Thymus (tissue), 11 donors: ENCODE measurements at regions not wholly inside any gene's neighbourhood (a gene's known extent, or its start where the extent isn't known, plus 50 kb on each side); places are given as distances from the start of the nearest gene placed in this dataset.

Experiments
- DNase-seq, 9 donors: peaks; one replicate each; pipeline ENCODE4 v3.0.0-alpha.2; 2013; ENCODE audit warnings: low spot score in 9 of 9, low read depth in 6 of 9, missing footprints in 1 of 9
- H3K27ac ChIP-seq, 2 donors: one replicate each; pipeline ENCODE4 v1.5.1; 2013; ENCODE audit warnings: control low read depth in 1 of 2, low read depth in 1 of 2, low read length in 1 of 2, mild to moderate bottlenecking in 1 of 2, moderate library complexity in 1 of 2
- H3K27me3 ChIP-seq, 2 donors: one replicate each; pipeline ENCODE4 v1.5.1; 2013; ENCODE audit warnings: low read length in 1 of 2; ENCODE audit not compliant: control insufficient read depth in 2 of 2, insufficient read depth in 1 of 2
- H3K36me3 ChIP-seq, 2 donors: one replicate each; pipeline ENCODE4 v1.5.1; 2013; ENCODE audit warnings: low read length in 1 of 2, mild to moderate bottlenecking in 1 of 2, moderate library complexity in 1 of 2; ENCODE audit not compliant: control insufficient read depth in 2 of 2, insufficient read depth in 2 of 2
- H3K4me1 ChIP-seq, 2 donors: one replicate each; pipeline ENCODE4 v1.5.1; 2013; ENCODE audit warnings: low read length in 2 of 2; ENCODE audit not compliant: control insufficient read depth in 2 of 2, insufficient read depth in 2 of 2
- H3K4me3 ChIP-seq, 2 donors: one replicate each; pipeline ENCODE4 v1.5.1; 2013; ENCODE audit warnings: low read length in 2 of 2, control low read depth in 1 of 2, mild to moderate bottlenecking in 1 of 2
- H3K9me3 ChIP-seq, 2 donors: one replicate each; pipeline ENCODE4 v1.5.1; 2013; ENCODE audit warnings: low read length in 1 of 2, mild to moderate bottlenecking in 1 of 2; ENCODE audit not compliant: control insufficient read depth in 2 of 2, insufficient read depth in 1 of 2
- WGBS: extraction: QIAGEN DNeasy Blood & Tissue Kit; methylation state at CpG from one replicate; pipeline ENCODE4 v1.1.7; 2013; 5-methylcytosine and 5-hydroxymethylcytosine counted together
- donor health status: healthy.

- H3K27ac ChIP-seq: no peak overlapping the region
Observed at GRCh38 chr21:35428001-35428320, 378.9 kb upstream of the RUNX1 start.

GRCh38 chr21:35427320-35428000, 378.4 kb upstream of the RUNX1 start:
- no peak for DNase-seq
- H3K27ac ChIP-seq: no peak overlapping the region
- 96% methylated on average over 9 of the region's 9 CpGs for WGBS

More at GRCh38 chr21:35428001-35428320, 378.9 kb upstream of the RUNX1 start:
- Histone ChIP-seq H3K27me3 (no peaks in the 10 kb centered on the region), H3K36me3 (no peaks in the 10 kb centered on the region), H3K4me3 (no peak overlapping the region), H3K9me3 (peaks cover 1 to 4% of the 10 kb centered on the region in 2 donors), H3K4me1 (peaks cover 6 to 14% of the 10 kb centered on the region in 2 donors)
- DNase-seq: no peak

GRCh38 chr21:35426897-35427296, 377.8 kb upstream of the RUNX1 start:
- H3K4me1 ChIP-seq: peaks cover 6 to 14% of the 10 kb centered on the region in 2 donors
- H3K27ac ChIP-seq: no peak overlapping the region
- H3K4me3 ChIP-seq: no peak overlapping the region
- no peaks in the 10 kb centered on the region for H3K27me3 ChIP-seq
- H3K9me3 ChIP-seq: peaks cover 0 to 6% of the 10 kb centered on the region in 2 donors
- 96% methylated on average over 2 of the region's 2 CpGs for WGBS
- DNase-seq: no peak
- H3K36me3 ChIP-seq: no peaks in the 10 kb centered on the region

More at GRCh38 chr21:35427320-35428000, 378.4 kb upstream of the RUNX1 start:
- peaks cover 6 to 14% of the 10 kb centered on the region in 2 donors for H3K4me1 ChIP-seq
- no peak overlapping the region for H3K4me3 ChIP-seq
- H3K36me3 ChIP-seq: no peaks in the 10 kb centered on the region
- H3K27me3 ChIP-seq: no peaks in the 10 kb centered on the region
- peaks cover 0 to 2% of the 10 kb centered on the region in 2 donors for H3K9me3 ChIP-seq

- Histone ChIP-seq H3K4me1 (peaks cover 6 to 14% of the 10 kb centered on the region in 2 donors), H3K36me3 (no peaks in the 10 kb centered on the region), H3K27me3 (no peaks in the 10 kb centered on the region), H3K9me3 (peaks cover 0 to 10% of the 10 kb centered on the region in 2 donors), H3K4me3 (no peak overlapping the region), H3K27ac (no peak overlapping the region)
- DNase-seq: no peak
- WGBS: 95% methylated on average over 3 of the region's 3 CpGs
Observed at GRCh38 chr21:35426469-35426868, 377.4 kb upstream of the RUNX1 start.

- Histone ChIP-seq H3K27ac (no peak overlapping the region), H3K4me3 (no peak overlapping the region), H3K9me3 (peaks cover 0 to 15% of the 10 kb centered on the region in 2 donors), H3K36me3 (no peaks in the 10 kb centered on the region), H3K4me1 (peaks cover 6 to 10% of the 10 kb centered on the region in 2 donors), H3K27me3 (no peaks in the 10 kb centered on the region)
- 97% methylated on average over 3 of the region's 3 CpGs for WGBS
- DNase-seq: no peak
Observed at GRCh38 chr21:35424122-35424521, 375.0 kb upstream of the RUNX1 start.

GRCh38 chr21:35423709-35424108, 374.6 kb upstream of the RUNX1 start:
- DNase-seq: no peak
- WGBS: 93% methylated on average over 1 of the region's 1 CpG
- peaks cover 0 to 15% of the 10 kb centered on the region in 2 donors for H3K9me3 ChIP-seq
- no peak overlapping the region for H3K4me3 ChIP-seq
- peaks cover 6 to 10% of the 10 kb centered on the region in 2 donors for H3K4me1 ChIP-seq
- no peaks in the 10 kb centered on the region for H3K27me3 ChIP-seq
- no peaks in the 10 kb centered on the region for H3K36me3 ChIP-seq
- no peak overlapping the region for H3K27ac ChIP-seq

- no peaks in the 10 kb centered on the region for H3K36me3 ChIP-seq
- no peaks in the 10 kb centered on the region for H3K27me3 ChIP-seq
- DNase-seq: no peak
- H3K4me1 ChIP-seq: no peaks in the 10 kb centered on the region
- no peak overlapping the region for H3K4me3 ChIP-seq
- H3K27ac ChIP-seq: no peak overlapping the region
- H3K9me3 ChIP-seq: peaks cover 0 to 15% of the 10 kb centered on the region in 2 donors
Observed at GRCh38 chr21:35422011-35422410, 372.9 kb upstream of the RUNX1 start.

GRCh38 chr21:35421221-35421620, 372.1 kb upstream of the RUNX1 start:
- Histone ChIP-seq H3K4me1 (no peaks in the 10 kb centered on the region), H3K27me3 (no peaks in the 10 kb centered on the region), H3K27ac (no peak overlapping the region), H3K36me3 (no peaks in the 10 kb centered on the region), H3K9me3 (peaks cover 0 to 15% of the 10 kb centered on the region in 2 donors), H3K4me3 (no peak overlapping the region)
- 100% methylated on average over 5 of the region's 5 CpGs for WGBS
- DNase-seq: no peak

- Histone ChIP-seq H3K27me3 (no peaks in the 10 kb centered on the region), H3K4me3 (no peak overlapping the region), H3K4me1 (no peaks in the 10 kb centered on the region), H3K27ac (no peak overlapping the region), H3K9me3 (peaks cover 0 to 15% of the 10 kb centered on the region in 2 donors), H3K36me3 (no peaks in the 10 kb centered on the region)
- WGBS: 97% methylated on average over 2 of the region's 2 CpGs
- no peak for DNase-seq
Observed at GRCh38 chr21:35420656-35421055, 371.6 kb upstream of the RUNX1 start.
